H1 (cell line): ENCODE measurements at regions not wholly inside any gene's neighbourhood (a gene's known extent, or its start where the extent isn't known, plus 50 kb on each side); places are given as distances from the start of the nearest gene placed in this dataset.

Experiments
- CTCF ChIA-PET: fragments of 300-600 bp; sonication (Branson Sonifier 250); formaldehyde crosslinking; loops from one replicate; lab custom pipeline; 2021; ENCODE audit not compliant: partially characterized antibody; lab: Charles Lee
- POLR2A ChIA-PET: fragments of 300-600 bp; sonication (Branson Sonifier 250); formaldehyde crosslinking; loops from one replicate; lab custom pipeline; 2021; ENCODE audit warnings: inconsistent platforms; ENCODE audit not compliant: partially characterized antibody; lab: Charles Lee
- DNase-seq, 2 experiments: peaks; one replicate each; pipeline versions ENCODE4 v3.0.0 to v3.0.0-alpha.2; 2010 to 2022; ENCODE audit warnings: low spot score in 2 of 2, low read depth in 1 of 2, mixed read lengths in 1 of 2
- FAIRE-seq: peaks from 2 replicates; lab custom pipeline; 2011; peaks lifted over from hg19 to GRCh38; lab: Jason Lieb, UNC
- H2AFZ ChIP-seq: 2 replicates; pipeline ENCODE4 v1.8.1; 2012; ENCODE audit warnings: low read length, inconsistent platforms
- H2AK5ac ChIP-seq: 2 replicates; pipeline ENCODE4 v1.6.1; 2013; ENCODE audit warnings: low read depth, low read length
- H2BK120ac ChIP-seq: replicated peaks from 2 replicates; pipeline ENCODE3; 2013; ENCODE audit warnings: low read depth, low read length, inconsistent platforms
- H2BK12ac ChIP-seq: 2 replicates; pipeline ENCODE4 v1.6.1; 2013; ENCODE audit warnings: low read depth, low read length
- H2BK15ac ChIP-seq: 2 replicates; pipeline ENCODE4 v1.6.1; 2013; ENCODE audit warnings: low read length
- H2BK20ac ChIP-seq: 2 replicates; pipeline ENCODE4 v1.6.1; 2013; ENCODE audit warnings: low read length
- H2BK5ac ChIP-seq: 2 replicates; pipeline ENCODE4 v1.6.1; 2013; ENCODE audit warnings: low read depth, low read length
- H3K14ac ChIP-seq: 2 replicates; pipeline ENCODE4 v1.6.1; 2013; ENCODE audit warnings: inconsistent platforms; ENCODE audit not compliant: insufficient read length
- H3K18ac ChIP-seq: 2 replicates; pipeline ENCODE4 v1.6.1; 2013; ENCODE audit warnings: low read length; ENCODE audit errors: extremely low read depth
- H3K23ac ChIP-seq: 2 replicates; pipeline ENCODE4 v1.6.1; 2013; ENCODE audit warnings: inconsistent platforms; ENCODE audit not compliant: insufficient read length
- H3K23me2 ChIP-seq: 2 replicates; pipeline ENCODE4 v1.6.1; 2013; ENCODE audit warnings: low read depth, low read length
- H3K27ac ChIP-seq: 2 replicates; pipeline ENCODE4 v1.6.1; 2011; ENCODE audit warnings: low read depth, low read length, inconsistent platforms
- H3K27me3 ChIP-seq, 4 experiments: replicated peaks in 1 of 4; 1 replicate in 1 of 4; 2 replicates in 3 of 4; pipeline versions ENCODE4 v1.6.1 to v1.8.1; 2011 to 2013; ENCODE audit warnings: low read length in 3 of 4, mild to moderate bottlenecking in 3 of 4, inconsistent platforms in 2 of 4, mixed read lengths in 2 of 4, moderate library complexity in 1 of 4; ENCODE audit not compliant: control insufficient read depth in 3 of 4, insufficient read depth in 3 of 4; ENCODE audit errors: extremely low read depth in 1 of 4
- H3K36me3 ChIP-seq, 4 experiments: 2 replicates each; pipeline versions ENCODE4 v1.6.1 to v1.8.1; 2011 to 2013; ENCODE audit warnings: mild to moderate bottlenecking in 4 of 4, low read length in 3 of 4, moderate library complexity in 2 of 4, control low read depth in 1 of 4, inconsistent platforms in 1 of 4; ENCODE audit not compliant: insufficient read depth in 4 of 4, control insufficient read depth in 2 of 4
- H3K4ac ChIP-seq: replicated peaks from 2 replicates; pipeline ENCODE3; 2013; ENCODE audit warnings: low read length, low read depth, mixed read lengths, inconsistent platforms; ENCODE audit not compliant: insufficient read length
- H3K4me1 ChIP-seq, 4 experiments: replicated peaks in 1 of 4; 1 replicate in 1 of 4; 2 replicates in 3 of 4; pipeline versions ENCODE4 v1.6.1 to v1.8.1; 2011 to 2013; ENCODE audit warnings: low read length in 3 of 4, inconsistent platforms in 2 of 4, mixed read lengths in 1 of 4; ENCODE audit not compliant: insufficient read depth in 4 of 4, control insufficient read depth in 3 of 4
- H3K4me2 ChIP-seq, 2 experiments: 2 replicates each; pipeline versions ENCODE4 v1.6.1 to v1.8.1; 2011 to 2013; ENCODE audit warnings: low read depth in 2 of 2, low read length in 2 of 2, control low read depth in 1 of 2, inconsistent platforms in 1 of 2, mild to moderate bottlenecking in 1 of 2; ENCODE audit not compliant: insufficient read depth in 1 of 2
- H3K4me3 ChIP-seq, 4 experiments: fragments of 200-600, 300-600 bp in 1 of 4; sonication (generic), shearing (Covaris generic), sonication (Bioruptor Twin) in 1 of 4; 2 replicates each; pipeline versions ENCODE4 v1.5.1 to v1.8.1; 2011 to 2016; ENCODE audit warnings: low read length in 4 of 4, low read depth in 3 of 4, control low read depth in 2 of 4, inconsistent platforms in 2 of 4, mild to moderate bottlenecking in 2 of 4, mixed read lengths in 1 of 4, moderate library complexity in 1 of 4; ENCODE audit not compliant: insufficient read depth in 2 of 4; ENCODE audit errors: extremely low read depth in 1 of 4
- H3K56ac ChIP-seq: replicated peaks from 2 replicates; pipeline ENCODE3; 2013; ENCODE audit warnings: low read depth, mild to moderate bottlenecking, mixed read lengths, low read length, inconsistent platforms; ENCODE audit not compliant: insufficient read length
- H3K79me1 ChIP-seq: 2 replicates; pipeline ENCODE4 v1.6.1; 2013; ENCODE audit warnings: low read depth, low read length, control low read depth
- H3K79me2 ChIP-seq, 2 experiments: 2 replicates each; pipeline versions ENCODE4 v1.6.1 to v1.8.1; 2012 to 2013; ENCODE audit warnings: low read length in 2 of 2, mild to moderate bottlenecking in 2 of 2, inconsistent platforms in 1 of 2; ENCODE audit not compliant: insufficient read depth in 2 of 2, control insufficient read depth in 1 of 2
- H3K9ac ChIP-seq, 4 experiments: replicated peaks in 1 of 4; 1 replicate in 1 of 4; 2 replicates in 3 of 4; pipeline versions ENCODE4 v1.6.1 to v1.8.1; 2011 to 2013; ENCODE audit warnings: low read depth in 3 of 4, low read length in 3 of 4, control low read depth in 2 of 4, mild to moderate bottlenecking in 2 of 4, moderate library complexity in 2 of 4, inconsistent platforms in 1 of 4; ENCODE audit errors: extremely low read depth in 1 of 4
- H3K9me3 ChIP-seq, 2 experiments: 2 replicates each; pipeline versions ENCODE4 v1.6.1 to v1.8.1; 2012 to 2013; ENCODE audit warnings: mild to moderate bottlenecking in 2 of 2, moderate library complexity in 2 of 2, control low read depth in 1 of 2, inconsistent platforms in 1 of 2, low read depth in 1 of 2, low read length in 1 of 2, mixed read lengths in 1 of 2; ENCODE audit not compliant: insufficient read depth in 2 of 2
- H4K20me1 ChIP-seq, 2 experiments: replicated peaks in 1 of 2; 2 replicates each; pipeline versions ENCODE3 to v1.8.1; 2011 to 2013; ENCODE audit warnings: inconsistent platforms in 2 of 2, low read length in 2 of 2, mild to moderate bottlenecking in 1 of 2; ENCODE audit not compliant: insufficient read depth in 2 of 2, control insufficient read depth in 1 of 2
- H4K5ac ChIP-seq: 2 replicates; pipeline ENCODE4 v1.6.1; 2013; ENCODE audit warnings: low read length, low read depth, mixed read lengths, inconsistent platforms; ENCODE audit not compliant: insufficient read length
- H4K8ac ChIP-seq: 2 replicates; pipeline ENCODE4 v1.8.0; 2013; ENCODE audit warnings: mild to moderate bottlenecking, moderate library complexity, low read length, inconsistent platforms; ENCODE audit not compliant: insufficient read depth; ENCODE audit errors: extremely low read depth
- H4K91ac ChIP-seq: replicated peaks from 2 replicates; pipeline ENCODE3; 2013; ENCODE audit warnings: low read length, mixed read lengths, inconsistent platforms; ENCODE audit not compliant: insufficient read length
- PHF8 ChIP-seq: fragments of 200-600 bp; sonication (generic); conservative IDR thresholded peaks from 2 replicates; pipeline ENCODE4 v1.7.1; 2012; ENCODE audit warnings: low read depth, mild to moderate bottlenecking, inconsistent platforms, low read length, moderate library complexity
- SIX5 ChIP-seq: IDR thresholded peaks from 2 replicates; pipeline ENCODE4 v1.6.1; 2011; ENCODE audit warnings: mild to moderate bottlenecking, low read depth, low read length
- WGBS, 2 experiments: shearing (Covaris generic) in 1 of 2; methylation state at CpG; one replicate each; pipeline versions ENCODE4 v1.1.6 to v1.1.7; 2013 to 2015; ENCODE audit warnings: low lambda C conversion rate in 2 of 2, mixed read lengths in 2 of 2, inconsistent platforms in 1 of 2, low coverage in 1 of 2, missing lambda C conversion rate in 1 of 2; ENCODE audit not compliant: insufficient replicate concordance in 2 of 2, insufficient coverage in 1 of 2, insufficient read length in 1 of 2; ENCODE audit errors: extremely low coverage in 1 of 2, missing lambda C conversion rate in 1 of 2; 5-methylcytosine and 5-hydroxymethylcytosine counted together
- TF ChIP-seq, protein P1 (sequence below), 3 experiments: IDR thresholded peaks; 1 replicate in 2 of 3; 2 replicates in 1 of 3; pipeline versions ENCODE4 v1.5.1 to v1.6.1; 2011; ENCODE audit warnings: low read length in 3 of 3, mild to moderate bottlenecking in 3 of 3, inconsistent platforms in 2 of 3, low read depth in 1 of 3, moderate library complexity in 1 of 3; ENCODE audit not compliant: insufficient read depth in 1 of 3; ENCODE audit errors: control extremely low read depth in 1 of 3

DNA sequence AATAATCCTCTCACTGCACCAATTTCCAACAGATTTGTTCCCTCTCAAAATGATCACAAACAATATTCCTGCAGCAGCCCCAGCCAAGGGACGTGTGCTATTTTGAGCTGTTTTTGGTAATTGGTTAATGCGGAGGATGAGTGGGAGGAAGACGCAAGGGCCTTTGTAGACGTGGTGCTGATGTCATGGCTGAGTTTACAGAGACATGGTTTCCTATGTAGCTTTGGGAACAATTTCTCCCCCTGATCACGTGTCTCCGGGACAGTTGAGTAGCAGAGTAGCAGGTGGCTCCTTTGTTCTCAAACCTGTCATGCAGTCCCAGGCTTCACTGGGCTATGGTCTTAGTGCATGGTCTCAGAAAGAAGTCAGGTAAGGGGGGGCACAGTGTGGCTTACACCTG lies 183.2 kb upstream of the NECTIN1 start:
- no peaks in the 10 kb centered on the region for H3K23me2 ChIP-seq
- no peak overlapping the region; the same call in 1 of the 2 replicates for H2BK15ac ChIP-seq
- no peak overlapping the region for H4K8ac ChIP-seq
- H2BK20ac ChIP-seq: no peak overlapping the region
- H3K56ac ChIP-seq: no peak overlapping the region
- H3K18ac ChIP-seq: no peak overlapping the region
- H3K4me2 ChIP-seq: no peak overlapping the region
- H3K14ac ChIP-seq: no peak overlapping the region
- H3K79me2 ChIP-seq: no peaks in the 10 kb centered on the region
- H3K4me3 ChIP-seq: no peak overlapping the region
- H3K79me1 ChIP-seq: no peaks in the 10 kb centered on the region
- no peak overlapping the region for H2AK5ac ChIP-seq
- no peak overlapping the region for H3K27ac ChIP-seq
- no peak overlapping the region for H4K91ac ChIP-seq
- no peaks in the 10 kb centered on the region for H4K20me1 ChIP-seq
- no peak overlapping the region for H2BK120ac ChIP-seq
- POLR2A ChIA-PET: no interaction called here
- no peak overlapping the region for H2BK5ac ChIP-seq
- peaks cover 0 to 2% (median 0%) of the 10 kb centered on the region in 4 experiments; a peak in 1 of 7 replicates for H3K27me3 ChIP-seq
- no peak overlapping the region for H3K9ac ChIP-seq
- H2AFZ ChIP-seq: no peak overlapping the region
- 0 out of 4 replicates have a peak, but pooled peaks cover 4 to 11% of the 10 kb centered on the region in 2 experiments for H3K9me3 ChIP-seq
- H3K36me3 ChIP-seq: no peaks in the 10 kb centered on the region
- no peak for DNase-seq
- H2BK12ac ChIP-seq: no peak overlapping the region
- peaks cover 0 to 7% (median 6%) of the 10 kb centered on the region in 4 experiments; a peak in 5 of 7 replicates for H3K4me1 ChIP-seq
- H3K4ac ChIP-seq: no peak overlapping the region
- WGBS, 2 experiments: 80% methylated on average over 6 of the region's 6 CpGs; no CpG with 5 or more reads in 1 of the 2 experiments
- no peak overlapping the region for H4K5ac ChIP-seq
- CTCF ChIA-PET: interaction anchor here (1.0 to 1.4 kb wide), 3 partner anchors 25 to 195 kb away, joined by 3 to 4 read pairs (median 4); no protein-coding TSS in a partner anchor
- no peak overlapping the region for H3K23ac ChIP-seq
- FAIRE-seq: no peak
- TF ChIP-seq, protein P1, sequence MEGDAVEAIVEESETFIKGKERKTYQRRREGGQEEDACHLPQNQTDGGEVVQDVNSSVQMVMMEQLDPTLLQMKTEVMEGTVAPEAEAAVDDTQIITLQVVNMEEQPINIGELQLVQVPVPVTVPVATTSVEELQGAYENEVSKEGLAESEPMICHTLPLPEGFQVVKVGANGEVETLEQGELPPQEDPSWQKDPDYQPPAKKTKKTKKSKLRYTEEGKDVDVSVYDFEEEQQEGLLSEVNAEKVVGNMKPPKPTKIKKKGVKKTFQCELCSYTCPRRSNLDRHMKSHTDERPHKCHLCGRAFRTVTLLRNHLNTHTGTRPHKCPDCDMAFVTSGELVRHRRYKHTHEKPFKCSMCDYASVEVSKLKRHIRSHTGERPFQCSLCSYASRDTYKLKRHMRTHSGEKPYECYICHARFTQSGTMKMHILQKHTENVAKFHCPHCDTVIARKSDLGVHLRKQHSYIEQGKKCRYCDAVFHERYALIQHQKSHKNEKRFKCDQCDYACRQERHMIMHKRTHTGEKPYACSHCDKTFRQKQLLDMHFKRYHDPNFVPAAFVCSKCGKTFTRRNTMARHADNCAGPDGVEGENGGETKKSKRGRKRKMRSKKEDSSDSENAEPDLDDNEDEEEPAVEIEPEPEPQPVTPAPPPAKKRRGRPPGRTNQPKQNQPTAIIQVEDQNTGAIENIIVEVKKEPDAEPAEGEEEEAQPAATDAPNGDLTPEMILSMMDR (IDR thresholded peaks at IDR 0.05; ENCODE audit: control extremely low read depth in 1 of 3, insufficient read depth in 1 of 3, low read depth in 1 of 3, low read length in 3 of 3): no peak
- TF ChIP-seq PHF8 (no peak), SIX5 (no peak)
